Sigmoid colon (tissue), 4 donors: ENCODE measurements at regions not wholly inside any gene's neighbourhood (a gene's known extent, or its start where the extent isn't known, plus 50 kb on each side); places are given as distances from the start of the nearest gene placed in this dataset.

Source experiments
- CTCF ChIP-seq, 4 experiments: fragments of 450-650 bp in 3 of 4; fragments of 200-600 bp in 1 of 4; IDR thresholded peaks; one replicate each; pipeline ENCODE4 v1.5.1; 2016 to 2019; ENCODE audit warnings: antibody characterized with exemption in 4 of 4, mild to moderate bottlenecking in 3 of 4, moderate library complexity in 2 of 4
- POLR2AphosphoS5 ChIP-seq, 4 donors: sonication (generic); formaldehyde crosslinking; IDR thresholded peaks; one replicate each; pipeline ENCODE4 v1.6.1; 2017; ENCODE audit warnings: antibody characterized with exemption in 4 of 4

- TF ChIP-seq CTCF (IDR thresholded peaks at IDR 0.05) (no peak), POLR2AphosphoS5 (IDR thresholded peaks at IDR 0.05) (no peak)
These were observed 1327.0 kb downstream of the NSUN3 start for GRCh38 chr3:95389725-95390313.
